ENCODE measurements at regions not wholly inside any gene's neighbourhood (a gene's known extent, or its start where the extent isn't known, plus 50 kb on each side); places are given as distances from the start of the nearest gene placed in this dataset.

DNA sequence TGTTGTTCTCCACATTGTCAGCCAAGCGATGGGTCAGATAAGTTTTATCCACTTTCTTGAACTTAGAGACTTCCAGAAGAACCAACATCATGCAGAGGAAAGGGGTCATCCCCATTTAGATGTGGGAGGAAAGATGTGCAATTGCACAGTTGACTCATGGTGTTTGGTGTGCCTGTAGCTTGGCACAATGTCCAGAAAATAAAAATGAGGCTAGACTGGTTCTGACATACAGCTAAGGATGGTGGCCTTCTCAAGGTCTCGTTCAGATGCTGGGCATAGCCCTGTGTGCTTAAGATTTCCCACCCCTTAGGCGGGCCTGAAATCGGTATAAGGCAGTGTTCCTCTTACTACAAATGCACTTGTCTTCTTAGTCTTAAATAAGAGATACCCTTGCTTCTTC lies 101.1 kb downstream of the PCDH7 start:
- Histone ChIP-seq H3K23ac (ENCODE audit: insufficient read length) (no peak overlapping the region), H2AK5ac (ENCODE audit: low read depth, low read length) (no peak overlapping the region), H4K8ac (ENCODE audit: extremely low read depth, insufficient read depth, low read length) (no peak overlapping the region), H3K27me3 (replicated peaks in 1 of 4; ENCODE audit: control insufficient read depth in 3 of 4, extremely low read depth in 1 of 4, insufficient read depth in 3 of 4, low read length in 3 of 4) (no peaks in the 10 kb centered on the region), H3K9ac (replicated peaks in 1 of 4; ENCODE audit: extremely low read depth in 1 of 4, low read depth in 3 of 4, low read length in 3 of 4) (no peak overlapping the region), H2BK15ac (ENCODE audit: low read length) (no peak overlapping the region), H3K56ac (replicated peaks; ENCODE audit: insufficient read length, low read depth, low read length) (no peak overlapping the region), H2AFZ (ENCODE audit: low read length) (no peak overlapping the region), H3K27ac (ENCODE audit: low read depth, low read length) (no peak overlapping the region), H3K4me2 (ENCODE audit: insufficient read depth in 1 of 2, low read depth in 2 of 2, low read length in 2 of 2) (no peak overlapping the region), H2BK20ac (ENCODE audit: low read length) (no peak overlapping the region), H2BK12ac (ENCODE audit: low read depth, low read length) (no peak overlapping the region), H3K18ac (ENCODE audit: extremely low read depth, low read length) (no peak overlapping the region), H3K36me3 (ENCODE audit: control insufficient read depth in 2 of 4, insufficient read depth in 4 of 4, low read length in 3 of 4) (no peaks in the 10 kb centered on the region; a peak in 1 of 8 replicates), H3K9me3 (ENCODE audit: insufficient read depth in 2 of 2, low read depth in 1 of 2, low read length in 1 of 2) (no peaks in the 10 kb centered on the region), H4K5ac (ENCODE audit: insufficient read length, low read depth, low read length) (no peak overlapping the region), H3K4me1 (replicated peaks in 1 of 4; ENCODE audit: control insufficient read depth in 3 of 4, insufficient read depth in 4 of 4, low read length in 3 of 4) (peaks cover 0 to 5% (median under 1%) of the 10 kb centered on the region in 4 experiments; a peak in 1 of 7 replicates), H4K20me1 (replicated peaks in 1 of 2; ENCODE audit: control insufficient read depth in 1 of 2, insufficient read depth in 2 of 2, low read length in 2 of 2) (no peaks in the 10 kb centered on the region), H4K91ac (replicated peaks; ENCODE audit: insufficient read length, low read length) (no peak overlapping the region), H3K79me1 (ENCODE audit: low read depth, low read length) (no peaks in the 10 kb centered on the region), H3K23me2 (ENCODE audit: low read depth, low read length) (no peaks in the 10 kb centered on the region), H3K4ac (replicated peaks; ENCODE audit: insufficient read length, low read depth, low read length) (no peak overlapping the region), H2BK120ac (replicated peaks; ENCODE audit: low read depth, low read length) (no peak overlapping the region), H3K14ac (ENCODE audit: insufficient read length) (no peak overlapping the region), H3K4me3 (ENCODE audit: extremely low read depth in 1 of 4, insufficient read depth in 2 of 4, low read depth in 3 of 4, low read length in 4 of 4) (no peak overlapping the region), H3K79me2 (ENCODE audit: control insufficient read depth in 1 of 2, insufficient read depth in 2 of 2, low read length in 2 of 2) (no peaks in the 10 kb centered on the region), H2BK5ac (ENCODE audit: low read depth, low read length) (no peak overlapping the region)
- CTCF ChIA-PET (ENCODE audit: partially characterized antibody): no interaction called here
- POLR2A ChIA-PET (ENCODE audit: partially characterized antibody): no interaction called here
- WGBS, 2 experiments (ENCODE audit: extremely low coverage in 1 of 2, insufficient coverage in 1 of 2, insufficient read length in 1 of 2, insufficient replicate concordance in 2 of 2, low coverage in 1 of 2, low lambda C conversion rate in 2 of 2, missing lambda C conversion rate in 1 of 2): 94% methylated on average over 4 of the region's 4 CpGs; no CpG with 5 or more reads in 1 of the 2 experiments
- TF ChIP-seq POU5F1 (IDR thresholded peaks at IDR 0.05; ENCODE audit: low read depth, low read length): no peak
- TF ChIP-seq, protein P1, sequence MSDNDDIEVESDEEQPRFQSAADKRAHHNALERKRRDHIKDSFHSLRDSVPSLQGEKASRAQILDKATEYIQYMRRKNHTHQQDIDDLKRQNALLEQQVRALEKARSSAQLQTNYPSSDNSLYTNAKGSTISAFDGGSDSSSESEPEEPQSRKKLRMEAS (IDR thresholded peaks at IDR 0.05): no peak
- no peak for TF ChIP-seq GABPA (IDR thresholded peaks at IDR 0.05; ENCODE audit: borderline replicate concordance, insufficient read depth, low read length)
- TF ChIP-seq CBX8 (IDR thresholded peaks at IDR 0.05; ENCODE audit: borderline replicate concordance, low read depth, low read length): no peak
- TF ChIP-seq GTF2F1 (IDR thresholded peaks at IDR 0.05; ENCODE audit: borderline replicate concordance, low read depth, low read length): no peak
- no peak for FAIRE-seq
- no peak for DNase-seq (ENCODE audit: low read depth in 1 of 2, low spot score in 2 of 2)
